ENCODE measurements at regions not wholly inside any gene's neighbourhood (a gene's known extent, or its start where the extent isn't known, plus 50 kb on each side); places are given as distances from the start of the nearest gene placed in this dataset.

DNA sequence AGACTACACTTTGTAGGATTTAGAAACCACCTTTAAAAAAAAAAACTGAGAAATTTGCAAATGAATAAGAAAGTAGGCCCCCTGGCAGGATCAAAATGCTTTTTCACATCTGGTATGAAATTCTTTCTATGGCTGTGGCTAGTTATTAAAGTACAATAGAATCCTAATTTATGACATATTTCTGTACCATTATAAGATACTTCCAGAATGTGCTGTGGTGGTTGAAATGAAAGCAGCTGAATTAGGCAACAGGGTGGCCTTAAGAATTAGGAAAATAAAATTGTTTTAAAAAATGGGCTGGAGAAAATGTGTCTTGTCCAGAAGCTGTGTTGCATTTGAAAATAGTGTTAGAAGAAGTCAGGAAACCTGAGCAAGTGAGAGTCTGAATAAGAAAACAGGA, 85.9 kb upstream of the PDE3A start:
- DNase-seq = no peak

DNA sequence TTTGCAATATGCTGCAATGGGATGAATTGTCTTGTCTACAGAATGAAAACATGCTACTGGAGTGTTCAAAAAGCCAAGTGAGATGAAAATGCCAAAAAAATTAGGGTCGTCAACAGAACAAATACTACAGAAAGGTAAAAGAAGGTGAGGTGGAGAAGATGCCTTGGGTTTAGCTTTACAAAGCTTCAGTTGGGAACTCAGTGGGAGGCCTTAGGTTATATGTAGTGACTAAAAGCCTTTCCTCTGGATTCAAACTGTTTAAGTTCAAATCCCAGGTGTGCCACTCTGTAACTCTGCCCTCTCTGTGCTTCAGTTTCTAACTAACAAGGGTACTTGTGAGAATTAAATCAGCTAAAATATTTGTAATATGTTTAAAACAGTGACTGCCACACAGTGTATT, 84.9 kb upstream of the PDE3A start:
- DNase-seq = no peak

DNA sequence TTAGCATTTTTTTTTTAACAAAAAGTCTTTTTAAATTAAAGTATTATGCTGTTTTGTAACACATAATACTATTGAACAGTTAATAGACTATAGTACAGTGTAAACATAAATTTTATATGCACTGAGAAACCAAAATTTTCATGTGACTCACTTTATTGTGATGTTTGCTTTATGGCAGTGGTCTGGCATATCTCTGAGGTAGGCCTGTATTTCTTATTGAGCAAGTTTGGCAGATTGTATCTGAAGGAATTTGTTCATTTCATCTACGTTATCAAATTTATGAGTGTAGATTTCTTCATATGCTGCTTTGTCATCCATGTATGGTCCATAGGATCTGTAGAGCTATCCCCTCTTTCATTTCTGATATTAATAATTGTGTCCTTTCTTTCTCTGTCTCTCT, 78.8 kb upstream of the PDE3A start:
- no peak for DNase-seq

DNA sequence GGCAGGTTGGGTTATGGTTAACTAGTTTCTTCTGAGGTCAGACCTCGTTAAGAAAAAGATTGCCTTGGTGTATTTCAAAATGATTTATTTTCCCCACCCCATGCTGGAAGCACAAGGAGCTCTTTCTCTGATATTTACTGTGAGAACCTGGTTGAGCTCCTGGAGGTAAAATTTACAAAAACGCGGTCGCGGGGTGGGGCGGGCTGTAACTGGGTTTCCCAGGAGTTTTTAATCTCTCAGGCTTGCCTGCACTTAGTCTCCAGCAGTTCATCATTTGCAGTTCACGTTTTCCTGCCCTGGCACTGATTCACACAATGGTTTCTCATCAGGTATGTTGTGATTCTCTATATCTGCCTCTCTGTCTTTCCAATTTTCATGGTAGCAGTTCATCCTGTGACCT, 67.9 kb upstream of the PDE3A start:
- DNase-seq = no peak

DNA sequence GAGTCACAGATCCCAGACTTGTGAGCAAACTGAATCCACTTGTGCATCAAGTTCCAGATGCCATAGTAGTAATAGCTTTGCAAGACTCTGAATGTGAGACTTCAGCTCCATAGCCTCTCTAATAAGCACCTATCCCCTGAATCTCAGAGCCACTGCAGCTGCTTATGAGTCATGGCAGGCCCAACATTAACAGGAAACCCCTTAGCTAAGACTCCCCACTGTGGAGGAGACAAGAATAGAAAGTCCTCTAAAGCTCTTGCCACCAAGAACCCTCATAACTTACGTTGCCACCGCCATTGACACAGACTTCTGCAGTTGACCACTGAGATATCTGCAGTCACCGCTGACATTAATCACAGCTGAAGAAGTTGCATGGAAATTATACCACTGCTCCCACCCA, 62.9 kb upstream of the PDE3A start:
- no peak for DNase-seq

DNA sequence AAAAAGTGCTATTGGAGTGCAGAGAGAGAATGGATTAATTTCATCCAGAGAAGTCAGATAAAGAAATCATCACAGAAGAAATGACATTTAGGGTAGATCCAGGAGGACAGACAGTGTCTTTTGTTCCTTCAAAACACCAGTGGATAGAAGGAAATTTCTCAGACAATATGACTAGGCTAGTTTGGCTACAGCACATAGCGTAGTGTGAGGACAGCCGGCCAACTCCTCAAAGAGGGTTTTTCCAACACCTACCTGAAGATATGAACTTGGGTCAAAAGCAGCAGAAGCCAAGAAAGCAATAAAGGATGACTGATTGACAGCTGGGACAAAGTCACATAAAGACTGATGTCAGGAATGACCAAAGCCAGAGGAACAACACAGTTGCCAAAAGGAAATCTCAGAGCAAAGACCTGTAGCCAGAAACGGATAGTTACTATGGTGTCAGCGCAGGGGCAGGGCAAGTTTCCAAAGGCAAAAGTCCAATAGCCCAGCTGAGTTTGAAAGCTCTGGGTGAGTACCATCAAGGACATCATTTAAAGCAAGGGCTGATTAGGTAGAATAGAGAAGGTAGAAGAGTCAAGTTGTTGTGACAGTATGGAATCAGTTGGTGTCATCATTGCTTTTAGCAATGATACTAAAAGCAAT, 58.7 kb upstream of the PDE3A start:
- no peak for DNase-seq

DNA sequence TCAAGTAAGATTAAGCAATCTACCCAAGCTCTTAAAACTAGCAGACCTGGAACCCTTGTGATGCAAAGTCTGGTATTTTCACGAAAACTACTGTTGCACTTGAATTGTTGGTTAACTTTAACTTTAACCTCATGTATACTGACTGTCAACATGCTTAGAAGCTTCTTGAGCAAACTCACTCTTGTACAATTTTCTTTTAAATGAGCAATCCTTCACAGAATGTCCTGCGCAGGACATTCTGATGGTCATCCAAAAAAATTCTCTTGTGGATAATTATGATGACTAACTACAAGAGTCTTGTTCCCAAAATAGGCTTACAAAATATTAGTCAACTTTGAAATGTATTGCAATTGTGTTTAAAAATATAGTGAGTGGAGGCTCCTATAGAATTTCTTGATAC, 54.0 kb upstream of the PDE3A start:
- DNase-seq = no peak

DNA sequence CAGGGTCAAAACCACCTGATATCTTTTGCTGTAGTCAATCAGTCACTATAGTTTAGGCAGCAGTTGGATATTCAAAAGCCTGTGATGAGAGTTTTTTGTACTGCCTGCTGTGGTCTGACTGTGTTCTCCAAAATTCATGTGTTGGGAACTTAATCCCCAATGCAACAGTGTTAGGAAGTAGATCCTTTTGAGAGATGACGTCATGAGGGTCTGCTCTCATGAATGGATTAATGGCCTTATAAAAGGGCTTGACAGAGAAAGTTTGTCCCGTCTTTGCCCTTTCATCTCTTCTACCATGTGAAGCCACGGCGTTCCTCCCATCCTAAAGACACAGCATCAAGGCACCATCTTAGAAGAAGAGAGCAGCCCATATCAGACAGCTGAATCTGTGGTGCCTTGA, 50.8 kb upstream of the PDE3A start:
- no peak for DNase-seq

All from midbrain (tissue), 1 donor.